ENCODE measurements at regions not wholly inside any gene's neighbourhood (a gene's known extent, or its start where the extent isn't known, plus 50 kb on each side); places are given as distances from the start of the nearest gene placed in this dataset.
"Not testable (repeated sequence)": the region's sequence is repeated elsewhere in the genome, so short reads cannot be mapped to it uniquely, and the experiment has no call there.

GRCh38 chrX:1102221-1102620 is 110.2 kb downstream of the CRLF2 start:
- DNase-seq: not testable (repeated sequence)

DNA sequence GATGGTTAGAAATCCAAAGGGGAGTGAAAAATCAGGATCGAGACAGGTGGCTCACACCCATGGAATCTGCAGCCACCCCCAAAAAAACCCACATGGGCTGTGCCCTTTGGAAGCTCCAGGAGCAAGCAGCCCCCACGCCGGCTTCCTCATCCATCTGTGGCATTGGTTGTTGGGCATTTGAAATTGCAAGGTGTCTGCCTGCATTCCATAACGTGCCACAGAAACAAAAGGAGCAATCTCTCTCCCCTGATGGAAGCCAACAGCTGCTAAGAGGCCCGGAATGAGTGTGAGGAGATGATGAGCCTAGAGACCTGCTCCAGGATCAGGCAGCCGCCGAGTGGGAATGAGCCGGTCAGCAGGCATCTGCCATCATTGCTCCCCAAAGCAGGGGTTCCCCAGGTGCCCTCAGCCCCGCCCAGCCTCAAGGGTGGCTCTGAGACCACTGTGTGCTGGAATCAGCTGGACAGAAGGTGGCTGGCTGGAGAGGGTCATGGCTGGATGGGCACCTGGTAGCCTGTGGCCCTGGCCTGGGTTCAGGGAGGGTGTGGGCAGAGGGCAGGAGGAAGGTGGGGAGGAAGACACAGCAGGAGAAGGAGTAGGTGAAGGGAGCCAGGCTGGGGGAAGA is 113.2 kb downstream of the CRLF2 start:
- no peak for DNase-seq

DNA sequence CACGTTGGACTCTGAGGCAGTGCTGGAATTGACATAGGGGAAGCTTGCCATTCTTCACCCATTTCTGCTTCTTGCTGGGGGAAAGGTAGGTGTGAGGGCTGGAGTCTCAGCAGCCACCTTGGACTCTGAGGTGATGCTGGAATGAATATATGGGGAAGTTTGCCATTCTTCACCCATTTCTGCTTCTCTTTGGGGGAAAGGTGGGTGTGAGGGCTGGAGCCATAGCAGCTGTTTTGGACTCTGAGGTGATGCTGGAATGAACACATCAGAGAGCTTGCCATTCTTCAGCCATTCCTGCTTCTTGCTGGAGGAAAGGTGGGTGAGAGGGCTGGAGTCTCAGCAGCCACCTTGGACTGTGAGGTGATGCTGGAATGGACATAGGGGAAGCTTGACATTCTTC is 115.1 kb downstream of the CRLF2 start:
- DNase-seq: no peak

- DNase-seq: no peak
Measured at GRCh38 chrX:1094566-1095333, 117.7 kb downstream of the CRLF2 start.

- DNase-seq: no peak
Measured at GRCh38 chrX:1093586-1094421, 118.6 kb downstream of the CRLF2 start.

DNA sequence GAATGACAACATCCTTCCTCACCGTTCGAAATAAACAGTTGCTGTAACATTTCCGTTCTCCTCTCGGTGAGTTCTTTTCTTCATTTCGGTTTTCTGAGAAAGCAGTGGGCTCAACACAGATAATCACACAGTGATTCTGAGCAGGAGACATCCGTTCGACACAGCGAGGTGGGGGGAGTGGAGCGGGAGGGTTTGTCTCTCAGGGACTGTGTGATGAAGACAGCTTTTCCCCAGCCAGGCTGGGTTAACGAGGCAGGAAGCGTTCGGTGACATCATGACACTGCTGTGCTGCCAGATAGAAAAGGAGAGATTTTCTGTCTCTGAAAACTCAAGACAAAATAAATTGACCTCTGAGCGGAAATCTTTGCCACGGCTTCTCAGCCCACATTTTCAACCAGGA is 119.3 kb downstream of the CRLF2 start:
- DNase-seq: peak; percentile 23

DNA sequence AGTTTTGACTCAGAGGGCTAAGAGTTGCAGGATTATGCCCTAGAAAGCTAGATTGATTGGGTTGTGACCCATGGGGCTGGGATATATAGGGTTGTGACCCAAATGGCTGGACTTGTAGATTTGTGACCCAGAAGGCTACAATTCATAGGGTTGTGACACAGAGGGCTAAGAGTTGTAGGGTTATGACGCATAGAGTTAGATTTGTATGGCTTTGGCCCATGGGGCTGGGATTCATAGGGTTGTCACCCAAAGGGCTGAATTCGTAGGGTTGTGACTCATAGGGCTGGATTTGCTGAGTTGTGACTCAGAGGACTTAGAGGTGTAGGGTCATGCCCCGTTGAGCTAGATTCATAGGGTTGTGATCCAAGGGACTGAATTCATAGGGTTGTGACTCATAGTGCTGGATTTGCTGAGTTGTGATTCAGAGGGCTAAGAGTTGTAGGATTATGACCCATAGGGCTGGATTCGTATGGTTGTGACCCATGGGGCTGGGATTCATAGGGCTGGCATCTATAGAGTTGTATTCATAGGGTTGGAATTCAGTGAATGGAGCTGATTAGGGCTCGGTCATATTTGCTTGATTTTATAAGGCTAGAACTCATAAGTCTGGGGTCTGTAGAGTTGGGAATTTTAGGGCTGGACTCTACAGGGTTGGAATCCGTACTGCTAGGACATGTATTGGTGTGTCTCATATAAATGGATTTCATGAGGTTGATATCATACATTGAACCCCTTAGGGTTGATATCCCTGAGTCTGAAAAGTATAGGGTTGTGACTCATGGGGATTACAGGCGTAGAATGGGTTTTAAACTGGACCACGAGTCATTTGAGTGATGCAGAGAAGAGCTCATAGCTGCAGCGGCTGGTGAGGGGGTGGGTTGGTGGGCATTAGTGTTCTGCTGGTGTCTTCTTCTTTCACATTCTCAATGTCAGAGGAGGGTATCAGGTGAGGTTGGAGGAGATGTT is 125.7 kb downstream of the CRLF2 start:
- no peak for DNase-seq

GRCh38 chrX:1085871-1086270 is 126.6 kb downstream of the CRLF2 start:
- DNase-seq: not testable (repeated sequence)

- no peak for DNase-seq
Measured at GRCh38 chrX:1084689-1085088, 127.8 kb downstream of the CRLF2 start.

DNA sequence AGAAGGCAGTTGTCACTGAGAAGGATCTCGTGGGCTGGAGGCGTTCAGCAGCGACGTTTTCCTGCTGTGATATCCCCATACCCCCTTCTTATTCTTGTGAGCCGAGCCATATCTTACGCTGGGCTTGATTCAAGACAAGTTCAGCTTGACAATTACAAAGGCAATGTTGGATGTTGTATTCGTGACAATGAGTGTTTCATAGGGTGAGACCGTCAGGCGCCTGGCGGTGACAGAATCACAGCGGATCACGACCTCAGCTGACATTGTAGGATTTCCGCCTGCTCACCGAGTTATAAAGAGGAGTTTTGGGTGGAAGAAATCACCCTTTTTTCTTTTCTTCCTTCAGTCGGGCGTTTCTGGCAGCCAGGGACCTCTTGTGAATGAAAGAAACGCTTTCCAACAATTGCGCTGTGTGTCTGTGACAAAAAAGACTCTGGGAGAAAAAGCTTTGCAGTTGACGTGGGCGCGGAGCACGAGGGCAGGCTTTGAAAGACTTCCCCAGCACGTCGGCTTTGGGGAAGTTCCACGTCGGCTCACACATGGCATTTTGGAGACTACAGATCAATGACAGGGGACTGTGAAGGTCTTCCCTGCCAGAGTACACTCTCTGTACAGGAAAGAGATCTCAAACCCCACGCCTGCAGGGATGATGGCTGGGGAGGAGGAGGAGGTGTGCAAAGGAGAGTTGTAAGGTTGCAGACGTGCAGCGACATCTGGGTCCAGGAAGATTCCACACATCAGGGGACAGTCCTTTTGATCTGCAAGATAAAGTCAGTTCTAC is 135.4 kb downstream of the CRLF2 start:
- no peak for DNase-seq

- no peak for DNase-seq
Measured at GRCh38 chrX:1075741-1076140, 136.7 kb downstream of the CRLF2 start.

GRCh38 chrX:1075156-1075555 is 137.3 kb downstream of the CRLF2 start:
- no peak for DNase-seq

DNA sequence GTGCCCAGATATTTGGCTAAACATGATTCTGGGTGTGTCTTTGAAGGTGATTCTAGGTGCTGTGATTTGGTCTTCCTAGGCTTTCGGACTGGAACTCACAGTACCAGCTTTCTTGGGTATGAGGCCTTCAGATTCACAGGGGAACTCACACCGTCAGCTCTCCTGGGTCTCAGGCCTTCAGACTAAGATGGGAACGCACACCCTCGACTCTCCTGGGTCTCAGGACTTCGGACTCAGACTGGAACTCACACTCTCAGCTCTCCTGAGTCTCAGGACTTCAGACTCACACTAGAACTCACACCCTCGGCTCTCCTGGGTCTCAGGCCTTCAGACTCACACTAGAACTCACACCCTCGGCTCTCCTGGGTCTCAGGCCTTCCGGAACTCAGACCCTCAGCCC is 137.7 kb downstream of the CRLF2 start:
- DNase-seq: no peak

GRCh38 chrX:1074172-1074571 is 138.3 kb downstream of the CRLF2 start:
- DNase-seq: no peak

DNA sequence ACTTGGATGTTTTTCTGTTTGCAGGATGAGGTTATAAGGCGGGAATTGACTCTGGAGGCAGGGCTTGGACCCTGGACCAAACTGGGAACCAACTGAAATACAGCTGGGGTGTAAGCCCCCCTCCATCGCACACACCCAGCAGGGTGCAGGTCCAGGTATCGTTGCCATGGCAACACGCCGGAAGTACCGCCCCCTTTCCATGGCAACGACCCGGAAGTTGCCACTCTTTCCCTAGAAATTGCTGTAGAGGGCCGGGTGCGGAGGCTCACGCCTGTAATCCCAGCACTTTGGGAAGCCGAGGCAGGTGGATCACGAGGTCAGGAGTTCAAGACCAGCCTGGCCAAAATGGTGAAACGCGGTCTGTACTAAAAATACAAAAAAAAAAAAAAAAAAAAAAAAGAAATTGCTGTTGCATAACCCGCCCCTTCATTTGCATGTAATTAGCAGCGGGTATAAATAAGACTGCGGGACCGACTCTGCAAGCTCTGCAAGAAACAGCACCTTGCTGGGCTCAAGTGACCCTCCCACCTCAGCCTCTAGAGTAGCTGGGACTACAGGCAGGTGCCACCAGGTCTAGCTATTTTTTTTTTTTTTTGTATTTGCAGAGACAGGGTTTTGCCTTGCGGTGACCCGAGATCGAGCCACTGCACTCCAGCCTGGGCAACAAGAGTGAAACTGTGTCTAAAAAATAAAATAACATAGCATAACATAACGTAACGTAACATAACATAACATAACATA is 139.6 kb downstream of the CRLF2 start:
- no peak for DNase-seq

GRCh38 chrX:1071351-1071750 is 141.1 kb downstream of the CRLF2 start:
- DNase-seq: no peak

- no peak for DNase-seq
Measured at GRCh38 chrX:1062351-1062750, 150.1 kb downstream of the CRLF2 start.

DNA sequence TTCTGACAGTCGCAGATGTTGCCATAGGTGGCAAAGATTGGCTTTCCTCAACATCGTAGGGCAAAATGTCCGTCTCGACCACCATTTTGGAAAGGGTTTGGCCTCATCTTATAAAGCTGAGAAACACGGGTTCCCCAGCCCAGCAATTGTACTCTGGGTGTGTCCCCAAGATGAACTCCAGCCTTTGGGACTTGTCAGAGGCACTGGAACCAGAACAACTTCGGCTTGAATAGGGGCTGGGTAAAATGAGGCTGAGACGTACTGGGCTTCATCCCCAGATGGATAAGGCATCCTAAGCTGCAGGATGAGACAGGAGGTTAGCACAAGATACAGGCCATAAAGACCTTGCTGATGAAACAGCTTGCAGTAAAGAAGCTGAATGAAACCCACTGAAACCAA is 151.9 kb downstream of the CRLF2 start:
- no peak for DNase-seq

GRCh38 chrX:1059576-1060561 is 152.6 kb downstream of the CRLF2 start:
- DNase-seq: no peak

- not testable (repeated sequence) for DNase-seq
Measured at GRCh38 chrX:1053600-1053999, 158.8 kb downstream of the CRLF2 start.
